GM23338 (cell line): ENCODE measurements at regions not wholly inside any gene's neighbourhood (a gene's known extent, or its start where the extent isn't known, plus 50 kb on each side); places are given as distances from the start of the nearest gene placed in this dataset.

Experiments used
- ATAC-seq: fragments of 200-7000 bp; cut with Tn5 transposase; 3 replicates; pipeline ENCODE4 v1.9.1; 2020
- DNase-seq: peaks from one replicate; pipeline ENCODE4 v3.0.0-alpha.2; 2015; ENCODE audit warnings: low spot score
- H2AFZ ChIP-seq: fragments of 200-600 bp; sonication (generic); 2 replicates; pipeline ENCODE4 v1.8.0; 2016; ENCODE audit warnings: antibody characterized with exemption, mild to moderate bottlenecking, moderate library complexity
- H3F3A ChIP-seq: fragments of 200-600 bp; sonication (generic); replicated peaks from 2 replicates; pipeline ENCODE4 v1.8.0; 2017; ENCODE audit warnings: antibody characterized with exemption, mixed run types, low read depth
- H3K27ac ChIP-seq: fragments of 200-600 bp; sonication (generic); 2 replicates; pipeline ENCODE4 v1.6.1; 2016; ENCODE audit warnings: low read depth
- H3K27me3 ChIP-seq: fragments of 200-600 bp; sonication (generic); 2 replicates; pipeline ENCODE4 v1.8.0; 2016; ENCODE audit warnings: mild to moderate bottlenecking, mixed run types, moderate library complexity; ENCODE audit not compliant: insufficient read depth
- H3K36me3 ChIP-seq: fragments of 200-600 bp; sonication (generic); 2 replicates; pipeline ENCODE4 v1.8.0; 2016; ENCODE audit warnings: mild to moderate bottlenecking; ENCODE audit not compliant: insufficient read depth
- H3K4me1 ChIP-seq: fragments of 200-600 bp; sonication (generic); 2 replicates; pipeline ENCODE4 v1.8.0; 2016; ENCODE audit warnings: mild to moderate bottlenecking, moderate library complexity; ENCODE audit not compliant: insufficient read depth
- H3K4me2 ChIP-seq: fragments of 200-600 bp; sonication (generic); 2 replicates; pipeline ENCODE4 v1.7.1; 2017; ENCODE audit warnings: mixed run types
- H3K4me3 ChIP-seq: fragments of 200-600 bp; sonication (generic); 2 replicates; pipeline ENCODE4 v1.6.1; 2016; ENCODE audit warnings: mixed run types
- H3K79me2 ChIP-seq: fragments of 200-600 bp; sonication (generic); replicated peaks from 2 replicates; pipeline ENCODE4 v1.8.0; 2017; ENCODE audit warnings: mild to moderate bottlenecking; ENCODE audit not compliant: insufficient read depth
- H3K9me2 ChIP-seq: fragments of 200-600 bp; sonication (generic); 2 replicates; pipeline ENCODE4 v1.8.0; 2017; ENCODE audit not compliant: insufficient read depth
- H4K20me1 ChIP-seq: fragments of 200-600 bp; sonication (generic); replicated peaks from 2 replicates; pipeline ENCODE4 v1.8.0; 2017; ENCODE audit warnings: mild to moderate bottlenecking; ENCODE audit not compliant: insufficient read depth
- H3K27ac Mint-ChIP-seq: 2 replicates; pipeline ENCODE4 v1.8.0; 2020; ENCODE audit warnings: inconsistent platforms, mild to moderate bottlenecking, moderate library complexity, mixed read lengths
- H3K27me3 Mint-ChIP-seq: 3 replicates; pipeline ENCODE4 v1.8.0; 2022; ENCODE audit warnings: low read depth, mild to moderate bottlenecking, moderate library complexity, mixed read lengths, inconsistent platforms; ENCODE audit not compliant: insufficient read depth, poor library complexity
- H3K36me3 Mint-ChIP-seq: 3 replicates; pipeline ENCODE4 v1.8.0; 2021; ENCODE audit warnings: low read depth, mild to moderate bottlenecking, inconsistent platforms, moderate library complexity, mixed read lengths
- H3K4me1 Mint-ChIP-seq: 3 replicates; pipeline ENCODE4 v1.8.0; 2020; ENCODE audit warnings: mild to moderate bottlenecking, inconsistent platforms, mixed read lengths
- H3K4me3 Mint-ChIP-seq: 3 replicates; pipeline ENCODE4 v1.8.0; 2021; ENCODE audit warnings: moderate library complexity, mild to moderate bottlenecking, inconsistent platforms, mixed read lengths
- H3K9me3 Mint-ChIP-seq: 3 replicates; pipeline ENCODE4 v1.8.0; 2020; ENCODE audit warnings: moderate library complexity, mild to moderate bottlenecking, inconsistent platforms, mixed read lengths
- EZH2 ChIP-seq: fragments of 200-600 bp; sonication (generic); IDR thresholded peaks from one replicate; pipeline ENCODE4 v1.8.0; 2017; ENCODE audit warnings: antibody characterized with exemption, mild to moderate bottlenecking, low read depth; ENCODE audit not compliant: unreplicated experiment
- REST ChIP-seq: IDR thresholded peaks from one replicate; pipeline ENCODE4 v1.6.1; 2018; ENCODE audit warnings: antibody characterized with exemption; ENCODE audit not compliant: unreplicated experiment
- ZNF331 ChIP-seq: fragments of 250-450 bp; sonication (Bioruptor Pico); IDR thresholded peaks from 2 replicates; pipeline ENCODE4 v1.5.0; 2020; ENCODE audit warnings: low read depth, mild to moderate bottlenecking, moderate library complexity
- ZNF462 ChIP-seq: fragments of 250-450 bp; sonication (Bioruptor Pico); IDR thresholded peaks from 2 replicates; pipeline ENCODE4 v1.5.0; 2020; ENCODE audit warnings: mild to moderate bottlenecking, moderate library complexity
- TF ChIP-seq, protein P1 (sequence below): IDR thresholded peaks from 2 replicates; pipeline ENCODE4 v1.6.1; 2016; ENCODE audit warnings: antibody characterized with exemption

- H3K27ac Mint-ChIP-seq, result no peak overlapping the region
- peaks cover 25% of the 10 kb centered on the region for H3K9me3 Mint-ChIP-seq
- no peaks in the 10 kb centered on the region for H3K79me2 ChIP-seq
Observed at GRCh38 chr12:17304503-17305347, 698.8 kb upstream of the LMO3 start.

More at GRCh38 chr12:17304503-17305347, 698.8 kb upstream of the LMO3 start:
- no peak overlapping the region for H3K4me2 ChIP-seq
- DNase-seq (no peak), ATAC-seq (no peak)
- H3K4me1 ChIP-seq, result no peaks in the 10 kb centered on the region
- no peak overlapping the region for H3K27ac ChIP-seq
- TF ChIP-seq, protein P1, sequence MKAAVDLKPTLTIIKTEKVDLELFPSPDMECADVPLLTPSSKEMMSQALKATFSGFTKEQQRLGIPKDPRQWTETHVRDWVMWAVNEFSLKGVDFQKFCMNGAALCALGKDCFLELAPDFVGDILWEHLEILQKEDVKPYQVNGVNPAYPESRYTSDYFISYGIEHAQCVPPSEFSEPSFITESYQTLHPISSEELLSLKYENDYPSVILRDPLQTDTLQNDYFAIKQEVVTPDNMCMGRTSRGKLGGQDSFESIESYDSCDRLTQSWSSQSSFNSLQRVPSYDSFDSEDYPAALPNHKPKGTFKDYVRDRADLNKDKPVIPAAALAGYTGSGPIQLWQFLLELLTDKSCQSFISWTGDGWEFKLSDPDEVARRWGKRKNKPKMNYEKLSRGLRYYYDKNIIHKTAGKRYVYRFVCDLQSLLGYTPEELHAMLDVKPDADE, result no peak
- no peak for TF ChIP-seq EZH2
- TF ChIP-seq REST, result no peak
- no peak for TF ChIP-seq ZNF462
- TF ChIP-seq ZNF331 (CRISPR knock-in tag), result no peak
- no peaks in the 10 kb centered on the region for H3K36me3 ChIP-seq
- no peaks in the 10 kb centered on the region for H4K20me1 ChIP-seq
- no peaks in the 10 kb centered on the region for H3K27me3 Mint-ChIP-seq
- H3K4me1 Mint-ChIP-seq, result no peaks in the 10 kb centered on the region
- no peak overlapping the region for H2AFZ ChIP-seq
- no peaks in the 10 kb centered on the region for H3F3A ChIP-seq
- peaks cover 12% of the 10 kb centered on the region; the same call in 2 of the 3 replicates for H3K36me3 Mint-ChIP-seq
- H3K4me3 Mint-ChIP-seq, result no peak overlapping the region
- peaks cover 13% of the 10 kb centered on the region; the same call in 1 of the 2 replicates for H3K9me2 ChIP-seq
- no peaks in the 10 kb centered on the region for H3K27me3 ChIP-seq
- H3K4me3 ChIP-seq, result no peak overlapping the region
